GM06990 (cell line): ENCODE measurements at regions not wholly inside any gene's neighbourhood (a gene's known extent, or its start where the extent isn't known, plus 50 kb on each side); places are given as distances from the start of the nearest gene placed in this dataset.

Experiments
- DNase-seq: peaks from one replicate; pipeline ENCODE4 v3.0.0-alpha.2; 2011; ENCODE audit not compliant: insufficient read length; ENCODE audit errors: extremely low read depth
- H3K27me3 ChIP-seq: replicated peaks from 2 replicates; pipeline ENCODE4 v1.6.0; 2011; ENCODE audit warnings: low read length; ENCODE audit not compliant: control insufficient read depth, insufficient read depth
- H3K36me3 ChIP-seq: 2 replicates; pipeline ENCODE4 v1.5.1; 2011; ENCODE audit warnings: low read length; ENCODE audit not compliant: control insufficient read depth, insufficient read depth
- H3K4me3 ChIP-seq: replicated peaks from 2 replicates; pipeline ENCODE4 v1.5.1; 2011; ENCODE audit warnings: low read depth, mild to moderate bottlenecking, control low read depth, low read length
- TF ChIP-seq, protein P1 (sequence below): IDR thresholded peaks from 2 replicates; pipeline ENCODE4 v1.5.1; 2011; ENCODE audit warnings: low read length, control low read depth, mild to moderate bottlenecking, inconsistent platforms; ENCODE audit not compliant: insufficient read depth, poor library complexity, severe bottlenecking

DNA sequence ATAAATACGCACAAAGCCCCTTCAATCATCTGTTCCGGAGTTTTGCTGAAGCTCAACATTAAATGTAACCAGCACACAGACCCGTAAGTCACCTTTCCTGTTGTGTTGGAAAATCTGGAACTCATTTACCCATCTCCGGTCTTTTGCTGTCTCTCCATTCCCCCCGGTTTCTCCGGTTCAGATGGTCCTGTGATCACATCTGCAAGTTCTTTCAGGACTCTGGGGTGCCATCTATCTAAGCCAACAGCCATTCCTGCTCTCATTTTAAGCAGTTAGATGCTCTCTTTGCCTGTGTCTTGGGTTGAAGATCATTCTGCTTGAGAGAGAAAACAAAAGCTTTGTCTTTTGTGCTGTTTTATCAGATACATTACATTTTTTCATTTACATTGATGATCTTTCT is 91.7 kb upstream of the TGIF1 start:
- Histone ChIP-seq H3K27me3 (no peaks in the 10 kb centered on the region), H3K4me3 (no peak overlapping the region), H3K36me3 (no peaks in the 10 kb centered on the region)
- TF ChIP-seq, protein P1, sequence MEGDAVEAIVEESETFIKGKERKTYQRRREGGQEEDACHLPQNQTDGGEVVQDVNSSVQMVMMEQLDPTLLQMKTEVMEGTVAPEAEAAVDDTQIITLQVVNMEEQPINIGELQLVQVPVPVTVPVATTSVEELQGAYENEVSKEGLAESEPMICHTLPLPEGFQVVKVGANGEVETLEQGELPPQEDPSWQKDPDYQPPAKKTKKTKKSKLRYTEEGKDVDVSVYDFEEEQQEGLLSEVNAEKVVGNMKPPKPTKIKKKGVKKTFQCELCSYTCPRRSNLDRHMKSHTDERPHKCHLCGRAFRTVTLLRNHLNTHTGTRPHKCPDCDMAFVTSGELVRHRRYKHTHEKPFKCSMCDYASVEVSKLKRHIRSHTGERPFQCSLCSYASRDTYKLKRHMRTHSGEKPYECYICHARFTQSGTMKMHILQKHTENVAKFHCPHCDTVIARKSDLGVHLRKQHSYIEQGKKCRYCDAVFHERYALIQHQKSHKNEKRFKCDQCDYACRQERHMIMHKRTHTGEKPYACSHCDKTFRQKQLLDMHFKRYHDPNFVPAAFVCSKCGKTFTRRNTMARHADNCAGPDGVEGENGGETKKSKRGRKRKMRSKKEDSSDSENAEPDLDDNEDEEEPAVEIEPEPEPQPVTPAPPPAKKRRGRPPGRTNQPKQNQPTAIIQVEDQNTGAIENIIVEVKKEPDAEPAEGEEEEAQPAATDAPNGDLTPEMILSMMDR = no peak
- no peak for DNase-seq

DNA sequence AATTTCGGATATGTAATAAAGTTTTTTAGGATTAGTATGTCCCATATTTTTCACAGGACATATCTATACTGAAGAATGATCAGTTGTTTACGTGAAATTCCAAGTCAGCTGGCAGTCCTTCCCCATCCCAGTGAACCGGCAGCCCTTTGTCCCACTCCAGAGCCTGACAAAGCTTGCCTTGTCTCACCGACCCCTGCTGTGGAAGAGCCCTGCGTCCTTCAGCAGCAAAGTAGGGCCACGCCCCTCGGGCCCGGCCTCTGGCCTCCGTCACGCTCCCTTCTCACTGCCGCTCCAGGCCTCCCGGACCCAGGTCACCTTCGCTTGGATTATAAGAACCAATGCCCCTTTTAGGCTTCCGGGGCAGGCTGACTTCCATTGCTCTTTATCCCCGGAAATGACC is 89.8 kb upstream of the TGIF1 start:
- TF ChIP-seq, protein P1 = no peak
- no peak for DNase-seq
- Histone ChIP-seq H3K4me3 (no peak overlapping the region), H3K27me3 (no peaks in the 10 kb centered on the region), H3K36me3 (no peaks in the 10 kb centered on the region)

DNA sequence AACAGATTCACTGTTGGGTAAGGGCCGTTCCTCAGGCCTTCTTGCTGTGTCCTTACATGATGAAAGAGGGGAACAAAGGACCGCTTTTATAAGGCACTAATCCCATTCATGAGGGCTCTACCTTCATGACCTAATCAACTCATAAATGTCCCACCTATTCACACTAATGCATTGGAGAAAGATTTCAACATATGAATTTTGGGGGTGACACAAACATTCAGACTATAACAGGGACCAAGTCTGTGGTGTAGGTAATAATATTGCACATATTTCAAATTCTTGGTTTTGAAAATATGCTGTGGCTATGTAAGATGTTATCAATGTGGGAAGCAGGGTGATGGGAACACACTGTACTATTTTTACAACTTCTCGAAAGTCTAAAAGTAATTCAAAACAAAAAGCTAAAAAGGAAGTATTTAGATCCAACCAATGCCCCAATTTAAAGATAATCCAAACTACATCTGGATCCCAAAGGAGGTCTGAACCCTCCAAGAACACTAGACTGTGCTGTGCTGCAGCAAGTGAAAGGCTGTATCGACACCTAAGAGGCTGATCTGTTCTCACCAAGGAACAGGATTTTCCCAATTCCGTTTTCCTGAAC is 82.4 kb upstream of the TGIF1 start:
- Histone ChIP-seq H3K36me3 (no peaks in the 10 kb centered on the region), H3K4me3 (no peak overlapping the region), H3K27me3 (no peaks in the 10 kb centered on the region; the same call in 1 of the 2 replicates)
- no peak for DNase-seq
- TF ChIP-seq, protein P1 = no peak

DNA sequence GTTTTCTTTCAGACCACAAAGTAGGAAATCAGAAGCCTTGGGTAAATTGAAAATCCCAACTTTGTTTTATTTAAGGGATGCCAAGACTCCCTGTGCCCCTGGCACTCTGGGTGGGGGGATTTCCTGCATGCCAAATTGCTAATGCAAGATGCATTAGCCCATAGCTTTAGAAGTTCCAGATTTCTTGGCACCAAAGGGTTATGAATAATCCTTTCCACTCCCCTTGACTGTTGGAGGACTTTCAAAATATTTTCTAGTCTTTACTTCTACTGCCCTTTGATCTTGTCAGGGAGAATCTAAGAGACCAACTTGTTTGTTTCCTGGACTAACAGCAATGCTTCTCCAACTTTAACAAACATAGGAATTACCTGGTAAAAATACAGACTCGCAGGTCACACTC is 81.8 kb upstream of the TGIF1 start:
- Histone ChIP-seq H3K4me3 (no peak overlapping the region), H3K27me3 (no peaks in the 10 kb centered on the region; the same call in 1 of the 2 replicates)
- DNase-seq = no peak

DNA sequence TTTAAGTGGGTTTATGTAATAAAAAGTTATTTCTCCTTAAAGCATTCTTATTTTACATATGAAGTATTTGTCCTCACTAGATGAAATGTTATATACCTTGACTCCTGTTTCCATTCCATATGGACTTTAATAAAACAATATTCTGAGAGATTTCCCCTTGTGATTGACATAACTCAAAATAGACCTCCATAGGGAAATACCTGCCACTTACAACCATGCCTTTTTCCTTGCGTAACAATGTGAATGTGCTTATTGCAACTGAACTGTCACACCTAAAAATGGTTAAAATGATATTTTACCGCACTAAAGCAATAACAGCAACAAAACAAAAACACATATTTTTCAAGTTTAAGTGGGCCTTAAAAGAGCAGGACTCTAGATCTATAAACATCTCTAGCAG is 70.3 kb upstream of the TGIF1 start:
- no peak overlapping the region for H3K4me3 ChIP-seq
- no peaks in the 10 kb centered on the region for H3K27me3 ChIP-seq
- DNase-seq = no peak
- TF ChIP-seq, protein P1 = no peak
- no peaks in the 10 kb centered on the region for H3K36me3 ChIP-seq

More for the DNA sequence above, 81.8 kb upstream of the TGIF1 start:
- TF ChIP-seq, protein P1 = no peak
- H3K36me3 ChIP-seq = no peaks in the 10 kb centered on the region
